ENCODE measurements at regions not wholly inside any gene's neighbourhood (a gene's known extent, or its start where the extent isn't known, plus 50 kb on each side); places are given as distances from the start of the nearest gene placed in this dataset.

- no peaks in the 10 kb centered on the region for H3K9me3 Mint-ChIP-seq
- no peak overlapping the region for H3K4me3 Mint-ChIP-seq
- H3K27ac Mint-ChIP-seq: no peak overlapping the region
- H3K36me3 Mint-ChIP-seq (ENCODE audit: low read depth): no peaks in the 10 kb centered on the region
- no peak for TF ChIP-seq CTCF (IDR thresholded peaks at IDR 0.05; ENCODE audit: unreplicated experiment in 3 of 3)
- H3K4me1 Mint-ChIP-seq: peaks cover 40% of the 10 kb centered on the region
- peaks cover 8% of the 10 kb centered on the region for H3K27me3 Mint-ChIP-seq (ENCODE audit: low read depth)
Measured at GRCh38 chr7:33775790-33776189, 129.5 kb upstream of the BMPER start.

- no peak overlapping the region for H3K4me3 Mint-ChIP-seq
- H3K36me3 Mint-ChIP-seq (ENCODE audit: low read depth): peaks cover under 1% of the 10 kb centered on the region
- H3K27me3 Mint-ChIP-seq (ENCODE audit: low read depth): peaks cover 9% of the 10 kb centered on the region
- H3K27ac Mint-ChIP-seq: no peak overlapping the region
- H3K9me3 Mint-ChIP-seq: no peaks in the 10 kb centered on the region
- no peak for TF ChIP-seq CTCF (IDR thresholded peaks at IDR 0.05; ENCODE audit: unreplicated experiment in 3 of 3)
- peaks cover 48% of the 10 kb centered on the region for H3K4me1 Mint-ChIP-seq
Measured at GRCh38 chr7:33776788-33777187, 128.6 kb upstream of the BMPER start.

- TF ChIP-seq CTCF (IDR thresholded peaks at IDR 0.05; ENCODE audit: unreplicated experiment in 3 of 3): no peak
- Mint-ChIP-seq H3K4me1 (peaks cover 50% of the 10 kb centered on the region), H3K4me3 (no peak overlapping the region), H3K36me3 (ENCODE audit: low read depth) (peaks cover 12% of the 10 kb centered on the region), H3K27ac (no peak overlapping the region), H3K27me3 (ENCODE audit: low read depth) (peaks cover 9% of the 10 kb centered on the region), H3K9me3 (peaks cover 6% of the 10 kb centered on the region)
Measured at GRCh38 chr7:33778195-33778594, 127.1 kb upstream of the BMPER start.

- peaks cover 7% of the 10 kb centered on the region for H3K9me3 Mint-ChIP-seq
- H3K27me3 Mint-ChIP-seq (ENCODE audit: low read depth): peaks cover 12% of the 10 kb centered on the region
- no peak overlapping the region for H3K4me3 Mint-ChIP-seq
- no peak for TF ChIP-seq CTCF (IDR thresholded peaks at IDR 0.05; ENCODE audit: unreplicated experiment in 3 of 3)
- peak overlapping the region in 2 of 3 experiments; percentile 35 to 50 for H3K27ac Mint-ChIP-seq
- H3K36me3 Mint-ChIP-seq (ENCODE audit: low read depth): peaks cover 12% of the 10 kb centered on the region
- peaks cover 44% of the 10 kb centered on the region for H3K4me1 Mint-ChIP-seq
Measured at GRCh38 chr7:33779216-33779615, 126.1 kb upstream of the BMPER start.

GRCh38 chr7:33781167-33781566, 124.2 kb upstream of the BMPER start:
- peaks cover 12% of the 10 kb centered on the region for H3K36me3 Mint-ChIP-seq (ENCODE audit: low read depth)
- H3K4me1 Mint-ChIP-seq: peaks cover 35% of the 10 kb centered on the region
- H3K27ac Mint-ChIP-seq: peak overlapping the region in 1 of 3 experiments; percentile 24
- no peak overlapping the region for H3K4me3 Mint-ChIP-seq
- TF ChIP-seq CTCF (IDR thresholded peaks at IDR 0.05; ENCODE audit: unreplicated experiment in 3 of 3): no peak
- peaks cover 12% of the 10 kb centered on the region for H3K27me3 Mint-ChIP-seq (ENCODE audit: low read depth)
- peaks cover 8% of the 10 kb centered on the region for H3K9me3 Mint-ChIP-seq

GRCh38 chr7:33781796-33782195, 123.5 kb upstream of the BMPER start:
- peaks cover 12% of the 10 kb centered on the region for H3K36me3 Mint-ChIP-seq (ENCODE audit: low read depth)
- peak overlapping the region in 1 of 3 experiments; percentile 4 for H3K4me3 Mint-ChIP-seq
- no peak for TF ChIP-seq CTCF (IDR thresholded peaks at IDR 0.05; ENCODE audit: unreplicated experiment in 3 of 3)
- peaks cover 8% of the 10 kb centered on the region for H3K9me3 Mint-ChIP-seq
- peaks cover 12% of the 10 kb centered on the region for H3K27me3 Mint-ChIP-seq (ENCODE audit: low read depth)
- peaks cover 35% of the 10 kb centered on the region for H3K4me1 Mint-ChIP-seq
- H3K27ac Mint-ChIP-seq: peak overlapping the region in 2 of 3 experiments; percentile 64 to 83

Data from nephron (organoid).